HCT116 (cell line): ENCODE measurements at regions not wholly inside any gene's neighbourhood (a gene's known extent, or its start where the extent isn't known, plus 50 kb on each side); places are given as distances from the start of the nearest gene placed in this dataset.

ENCODE experiments used
- CTCF ChIP-seq, 3 experiments: fragments of 200-600 bp in 1 of 3; sonication (generic) in 1 of 3; IDR thresholded peaks in 2 of 3; conservative IDR thresholded peaks in 1 of 3; 2 replicates each; pipeline ENCODE4 v1.5.1; 2012 to 2017; ENCODE audit warnings: low read depth in 2 of 3, low read length in 2 of 3, antibody characterized with exemption in 1 of 3, borderline replicate concordance in 1 of 3, control low read depth in 1 of 3, mild to moderate bottlenecking in 1 of 3, mixed read lengths in 1 of 3, mixed run types in 1 of 3, moderate library complexity in 1 of 3; ENCODE audit not compliant: insufficient read depth in 1 of 3
- EGR1 ChIP-seq: IDR thresholded peaks from 2 replicates; pipeline ENCODE4 v1.6.1; 2012; ENCODE audit warnings: low read depth
- EZH2 ChIP-seq: fragments of 200-600 bp; sonication (generic); IDR thresholded peaks from 2 replicates; pipeline ENCODE4 v1.6.1; 2017; ENCODE audit warnings: antibody characterized with exemption, mixed run types
- JUND ChIP-seq: IDR thresholded peaks from 2 replicates; pipeline ENCODE4 v1.6.1; 2012
- MAX ChIP-seq: IDR thresholded peaks from 2 replicates; pipeline ENCODE4 v1.6.1; 2012
- POLR2A ChIP-seq: IDR thresholded peaks from 2 replicates; pipeline ENCODE4 v1.7.0; 2011; ENCODE audit warnings: borderline replicate concordance; ENCODE audit not compliant: insufficient read depth, insufficient read length; ENCODE audit errors: extremely low read depth
- POLR2AphosphoS5 ChIP-seq: IDR thresholded peaks from 2 replicates; pipeline ENCODE4 v1.6.1; 2011; ENCODE audit warnings: mild to moderate bottlenecking, low read depth, low read length, moderate library complexity
- RAD21 ChIP-seq: IDR thresholded peaks from 2 replicates; pipeline ENCODE4 v1.6.1; 2012; ENCODE audit warnings: low read depth, mild to moderate bottlenecking
- REST ChIP-seq: IDR thresholded peaks from 2 replicates; pipeline ENCODE4 v1.6.1; 2012; ENCODE audit warnings: low read depth
- SRF ChIP-seq: IDR thresholded peaks from 2 replicates; pipeline ENCODE4 v1.6.1; 2012; ENCODE audit warnings: low read depth
- YY1 ChIP-seq: IDR thresholded peaks from 2 replicates; pipeline ENCODE4 v1.6.1; 2011; ENCODE audit warnings: low read length, low read depth, moderate library complexity, mild to moderate bottlenecking; ENCODE audit not compliant: insufficient replicate concordance; ENCODE audit errors: extremely low read depth

DNA sequence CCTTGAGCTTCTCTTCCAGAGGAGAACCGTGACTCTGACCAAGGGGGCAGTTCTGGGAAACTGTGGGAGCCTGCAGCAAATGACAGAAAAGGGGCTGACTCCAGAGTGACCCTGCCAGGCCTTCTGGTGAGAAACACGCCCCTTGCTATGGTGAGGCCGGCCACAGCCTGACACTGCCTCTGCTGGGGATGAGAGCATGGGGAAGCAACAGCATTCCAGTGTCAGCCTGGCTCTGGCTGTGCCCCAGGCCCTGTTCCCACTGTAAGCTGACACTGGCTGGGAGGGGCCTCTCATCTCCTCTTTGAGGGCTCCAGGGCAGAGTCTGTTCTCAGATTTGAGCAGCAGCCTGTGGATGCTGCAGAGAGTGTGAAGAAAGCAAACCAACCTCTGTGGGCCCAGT, 180.0 kb upstream of the IL12B start:
- no peak for TF ChIP-seq CTCF (IDR thresholded peaks at IDR 0.05 in 2 of 3, conservative IDR thresholded peaks at IDR 0.05 in 1 of 3; ENCODE audit: borderline replicate concordance in 1 of 3, insufficient read depth in 1 of 3, low read depth in 2 of 3, low read length in 2 of 3)
- TF ChIP-seq POLR2AphosphoS5: no peak
- TF ChIP-seq SRF: no peak
- TF ChIP-seq POLR2A: no peak
- no peak for TF ChIP-seq REST
- TF ChIP-seq JUND: no peak
- no peak for TF ChIP-seq EZH2
- TF ChIP-seq MAX: no peak
- no peak for TF ChIP-seq YY1
- no peak for TF ChIP-seq RAD21
- no peak for TF ChIP-seq EGR1
